ENCODE measurements at regions not wholly inside any gene's neighbourhood (a gene's known extent, or its start where the extent isn't known, plus 50 kb on each side); places are given as distances from the start of the nearest gene placed in this dataset.

GRCh38 chr16:74111456-74111982 lies 185.1 kb upstream of the PSMD7 start:
- no peaks in the 10 kb centered on the region for H3K27me3 ChIP-seq (replicated peaks in 1 of 2; ENCODE audit: control insufficient read depth in 2 of 2, insufficient read depth in 2 of 2, low read length in 1 of 2)
- FAIRE-seq = no peak

More at GRCh38 chr16:74111456-74111982, 185.1 kb upstream of the PSMD7 start:
- CTCF ChIA-PET = interaction anchor here (1.1 kb wide), 1 partner anchor 15 kb away, joined by 3 read pairs; no protein-coding TSS in a partner anchor
- BruUV-seq (replicated peaks) = no TSS peak
- Histone ChIP-seq H2AFZ (ENCODE audit: control insufficient read depth, low read depth, low read length) (no peak overlapping the region), H3K9me3 (replicated peaks; ENCODE audit: control insufficient read depth, insufficient read depth, low read length) (no peaks in the 10 kb centered on the region), H3K4me3 (no peak overlapping the region), H3K27ac (ENCODE audit: control insufficient read depth, insufficient read depth) (no peak overlapping the region), H3K9ac (ENCODE audit: control insufficient read depth, insufficient read depth, low read length) (no peak overlapping the region), H3K4me1 (ENCODE audit: control insufficient read depth, insufficient read depth, low read length) (no peaks in the 10 kb centered on the region), H3K4me2 (ENCODE audit: control insufficient read depth, insufficient read depth) (no peak overlapping the region), H3K36me3 (ENCODE audit: control insufficient read depth in 2 of 2, insufficient read depth in 2 of 2, low read length in 1 of 2) (no peaks in the 10 kb centered on the region), H3K79me2 (ENCODE audit: control insufficient read depth, insufficient read depth, low read length) (no peaks in the 10 kb centered on the region), H4K20me1 (ENCODE audit: control insufficient read depth, insufficient read depth) (no peaks in the 10 kb centered on the region)
- RAD21 ChIA-PET (ENCODE audit: unreplicated experiment) = no interaction called here
- no peak for DNase-seq (ENCODE audit: low read depth, low spot score)
- intact Hi-C loops (cut with micrococcal nuclease; ENCODE audit: unreplicated experiment) = no loop called here
- SMC1A ChIA-PET (ENCODE audit: uncharacterized antibody, unreplicated experiment) = no interaction called here
- ATAC-seq = no peak
- WGBS (ENCODE audit: insufficient coverage, insufficient replicate concordance, low lambda C conversion rate, missing lambda C conversion rate) = 49% methylated on average over 2 of the region's 2 CpGs
- POLR2A ChIA-PET = no interaction called here
- TF ChIP-seq CEBPZ (IDR thresholded peaks at IDR 0.05; ENCODE audit: low read depth, low read length) = no peak
- no peak for TF ChIP-seq IKZF2 (IDR thresholded peaks at IDR 0.05)
- TF ChIP-seq LARP7 (IDR thresholded peaks at IDR 0.05) = no peak
- TF ChIP-seq ZBED1 (IDR thresholded peaks at IDR 0.05; ENCODE audit: borderline replicate concordance) = no peak
- TF ChIP-seq BACH1 (IDR thresholded peaks at IDR 0.05; ENCODE audit: borderline replicate concordance) = no peak
- TF ChIP-seq CBFB (IDR thresholded peaks at IDR 0.05; ENCODE audit: low read depth) = no peak
- TF ChIP-seq CHD2 (IDR thresholded peaks at IDR 0.05; ENCODE audit: borderline replicate concordance, low read depth, low read length) = no peak
- TF ChIP-seq SMC3 (IDR thresholded peaks at IDR 0.05; ENCODE audit: borderline replicate concordance, low read length) = no peak
- TF ChIP-seq DPF2 (IDR thresholded peaks at IDR 0.05) = no peak
- TF ChIP-seq CHD4 (IDR thresholded peaks at IDR 0.05) = no peak
- TF ChIP-seq POLR2AphosphoS5 (IDR thresholded peaks at IDR 0.05; ENCODE audit: low read length) = no peak
- no peak for TF ChIP-seq HDAC6 (IDR thresholded peaks at IDR 0.05; ENCODE audit: unreplicated experiment)
- no peak for TF ChIP-seq NFYB (IDR thresholded peaks at IDR 0.05; ENCODE audit: insufficient read depth, low read depth, low read length)
- TF ChIP-seq SRF (IDR thresholded peaks at IDR 0.05; ENCODE audit: low read depth in 2 of 2, low read length in 2 of 2) = no peak
- TF ChIP-seq ZNF207 (IDR thresholded peaks at IDR 0.05; ENCODE audit: borderline replicate concordance) = no peak
- in situ Hi-C loops (cut with MboI) = no loop called here
